ENCODE measurements at regions not wholly inside any gene's neighbourhood (a gene's known extent, or its start where the extent isn't known, plus 50 kb on each side); places are given as distances from the start of the nearest gene placed in this dataset.
A peak's percentile ranks its signal among the peaks of the same experiment; 100 is the strongest.

- no peak for TF ChIP-seq CTCF (IDR thresholded peaks at IDR 0.05; ENCODE audit: insufficient read depth, low read depth, low read length, missing control alignments)
- H3K4me3 ChIP-seq (ENCODE audit: low read length), result no peak overlapping the region
These were observed 209.5 kb upstream of the STXBP6 start for GRCh38 chr14:25259470-25259869.

GRCh38 chr14:25252793-25253192, 202.8 kb upstream of the STXBP6 start:
- no peak for DNase-seq (ENCODE audit: low read depth)
- no peak for TF ChIP-seq CTCF (IDR thresholded peaks at IDR 0.05; ENCODE audit: insufficient read depth, low read depth, low read length, missing control alignments)

More at GRCh38 chr14:25259470-25259869, 209.5 kb upstream of the STXBP6 start:
- no peak for DNase-seq (ENCODE audit: low read depth)

GRCh38 chr14:25250516-25250915, 200.6 kb upstream of the STXBP6 start:
- TF ChIP-seq CTCF (IDR thresholded peaks at IDR 0.05; ENCODE audit: insufficient read depth, low read depth, low read length, missing control alignments), result no peak
- no peak overlapping the region for H3K4me3 ChIP-seq (ENCODE audit: low read length)
- no peak for DNase-seq (ENCODE audit: low read depth)

More at GRCh38 chr14:25252793-25253192, 202.8 kb upstream of the STXBP6 start:
- H3K4me3 ChIP-seq (ENCODE audit: low read length), result no peak overlapping the region

- TF ChIP-seq CTCF (IDR thresholded peaks at IDR 0.05; ENCODE audit: insufficient read depth, low read depth, low read length, missing control alignments), result no peak
- DNase-seq (ENCODE audit: low read depth), result no peak
- no peak overlapping the region for H3K4me3 ChIP-seq (ENCODE audit: low read length)
These were observed 197.7 kb upstream of the STXBP6 start for GRCh38 chr14:25247609-25248008.

- no peak for DNase-seq (ENCODE audit: low read depth)
- no peak overlapping the region for H3K4me3 ChIP-seq (ENCODE audit: low read length)
- no peak for TF ChIP-seq CTCF (IDR thresholded peaks at IDR 0.05; ENCODE audit: insufficient read depth, low read depth, low read length, missing control alignments)
These were observed 196.8 kb upstream of the STXBP6 start for GRCh38 chr14:25246751-25247150.

- H3K4me3 ChIP-seq (ENCODE audit: low read length), result no peak overlapping the region
- TF ChIP-seq CTCF (IDR thresholded peaks at IDR 0.05; ENCODE audit: insufficient read depth, low read depth, low read length, missing control alignments), result no peak
- DNase-seq (ENCODE audit: low read depth), result no peak
These were observed 189.2 kb upstream of the STXBP6 start for GRCh38 chr14:25239170-25239569.

GRCh38 chr14:25237845-25238244, 187.9 kb upstream of the STXBP6 start:
- peak; percentile 24 for DNase-seq (ENCODE audit: low read depth)
- H3K4me3 ChIP-seq (ENCODE audit: low read length), result no peak overlapping the region
- TF ChIP-seq CTCF (IDR thresholded peaks at IDR 0.05; ENCODE audit: insufficient read depth, low read depth, low read length, missing control alignments), result no peak

All from epithelial cell of esophagus (primary cell).